Mesothelial cell of epicardium (in vitro differentiated cells): ENCODE measurements at regions not wholly inside any gene's neighbourhood (a gene's known extent, or its start where the extent isn't known, plus 50 kb on each side); places are given as distances from the start of the nearest gene placed in this dataset.

ENCODE experiments used
- DNase-seq, 2 experiments: peaks; one replicate each; pipeline ENCODE4 v3.0.0; 2021; ENCODE audit warnings: low spot score in 2 of 2; ENCODE audit not compliant: unreplicated experiment in 2 of 2
- H3K27ac Mint-ChIP-seq: 2 replicates; pipeline ENCODE4 v1.8.0; 2021; ENCODE audit warnings: mixed read lengths
- H3K27me3 Mint-ChIP-seq: 2 replicates; pipeline ENCODE4 v1.8.0; 2021; ENCODE audit warnings: low read depth, mixed read lengths
- H3K36me3 Mint-ChIP-seq: 2 replicates; pipeline ENCODE4 v1.8.0; 2021; ENCODE audit warnings: mixed read lengths
- H3K4me1 Mint-ChIP-seq: 2 replicates; pipeline ENCODE4 v1.8.0; 2021; ENCODE audit warnings: mixed read lengths
- H3K4me3 Mint-ChIP-seq: 2 replicates; pipeline ENCODE4 v1.8.0; 2021; ENCODE audit warnings: mild to moderate bottlenecking, moderate library complexity, mixed read lengths
- H3K9me3 Mint-ChIP-seq: 2 replicates; pipeline ENCODE4 v1.8.0; 2021; ENCODE audit warnings: mixed read lengths
- CTCF ChIP-seq: fragments of 200-600 bp; sonication (generic); IDR thresholded peaks from one replicate; pipeline ENCODE4 v1.5.0; 2021; ENCODE audit warnings: antibody characterized with exemption; ENCODE audit not compliant: unreplicated experiment

- no peaks in the 10 kb centered on the region for H3K9me3 Mint-ChIP-seq
- DNase-seq: no peak
- no peak overlapping the region for H3K27ac Mint-ChIP-seq
These were observed 152.6 kb upstream of the KLF14 start for GRCh38 chr7:130886438-130887135.

DNA sequence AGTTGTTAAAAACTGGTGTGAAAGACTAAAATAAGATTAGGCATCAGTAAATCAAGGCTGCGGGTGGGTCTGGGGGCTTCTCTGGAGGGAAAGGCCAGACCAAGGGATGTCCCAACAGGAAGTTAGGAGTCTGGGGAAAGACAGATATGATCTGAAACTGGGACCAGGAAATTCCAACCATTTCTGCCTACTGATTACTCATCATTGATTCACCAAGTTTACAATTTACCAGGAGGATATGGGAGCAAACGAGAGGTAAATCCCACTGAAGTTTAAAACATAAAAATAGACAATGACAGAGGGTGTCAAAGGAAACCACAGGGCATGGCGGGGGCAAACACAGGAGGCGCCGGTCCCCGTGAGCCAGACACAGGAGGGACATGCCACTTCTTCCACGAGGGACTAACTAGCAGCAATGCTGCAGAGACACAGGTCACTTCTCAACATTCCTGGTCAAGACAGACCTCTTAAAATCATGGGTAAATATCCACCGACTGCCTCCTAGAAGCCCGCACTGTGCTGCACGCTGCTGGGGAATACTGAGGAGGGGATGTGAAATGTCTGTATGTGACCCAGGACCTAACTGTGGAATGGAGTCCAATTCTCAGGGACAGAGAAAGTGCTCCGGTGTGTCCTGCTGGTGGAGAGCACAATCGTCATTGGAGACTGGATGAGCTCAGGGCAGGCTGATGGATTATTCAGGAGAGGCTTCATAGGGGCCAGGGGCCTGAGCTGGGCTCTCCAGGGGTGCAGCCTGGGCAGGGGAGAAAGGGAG, 153.4 kb upstream of the KLF14 start:
- H3K27ac Mint-ChIP-seq: no peak overlapping the region
- H3K4me1 Mint-ChIP-seq: peaks cover 4% of the 10 kb centered on the region
- H3K27me3 Mint-ChIP-seq: no peaks in the 10 kb centered on the region
- DNase-seq: no peak
- H3K4me3 Mint-ChIP-seq: no peak overlapping the region
- no peak for TF ChIP-seq CTCF
- H3K9me3 Mint-ChIP-seq: no peaks in the 10 kb centered on the region
- H3K36me3 Mint-ChIP-seq: no peaks in the 10 kb centered on the region

More at GRCh38 chr7:130886438-130887135, 152.6 kb upstream of the KLF14 start:
- Mint-ChIP-seq H3K4me1 (peaks cover 4% of the 10 kb centered on the region), H3K4me3 (no peak overlapping the region), H3K27me3 (no peaks in the 10 kb centered on the region), H3K36me3 (no peaks in the 10 kb centered on the region)
- no peak for TF ChIP-seq CTCF

DNA sequence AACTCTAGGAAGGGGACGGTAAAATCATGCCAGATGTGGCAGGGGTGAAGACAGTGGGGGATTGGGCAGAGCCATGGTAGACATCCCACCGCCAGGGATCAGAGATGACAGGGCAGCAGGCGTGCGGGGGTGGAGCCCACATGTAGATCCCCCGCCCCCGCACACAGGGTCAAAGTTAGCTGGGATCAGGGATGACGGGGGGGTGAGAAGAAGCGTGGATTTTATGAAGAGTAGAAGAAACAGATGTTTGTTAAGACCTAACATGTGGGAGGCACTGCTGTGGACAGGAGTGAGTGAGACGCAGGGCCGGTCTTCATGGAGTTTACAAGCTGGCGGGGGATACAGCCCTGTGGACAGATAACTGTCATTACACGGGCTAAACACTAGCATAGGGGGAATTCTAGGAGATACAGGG, 154.0 kb upstream of the KLF14 start:
- H3K27me3 Mint-ChIP-seq: no peaks in the 10 kb centered on the region
- no peak overlapping the region for H3K27ac Mint-ChIP-seq
- H3K9me3 Mint-ChIP-seq: no peaks in the 10 kb centered on the region
- H3K36me3 Mint-ChIP-seq: no peaks in the 10 kb centered on the region
- H3K4me1 Mint-ChIP-seq: peaks cover 4% of the 10 kb centered on the region
- no peak overlapping the region for H3K4me3 Mint-ChIP-seq
- no peak for DNase-seq
- TF ChIP-seq CTCF: no peak

DNA sequence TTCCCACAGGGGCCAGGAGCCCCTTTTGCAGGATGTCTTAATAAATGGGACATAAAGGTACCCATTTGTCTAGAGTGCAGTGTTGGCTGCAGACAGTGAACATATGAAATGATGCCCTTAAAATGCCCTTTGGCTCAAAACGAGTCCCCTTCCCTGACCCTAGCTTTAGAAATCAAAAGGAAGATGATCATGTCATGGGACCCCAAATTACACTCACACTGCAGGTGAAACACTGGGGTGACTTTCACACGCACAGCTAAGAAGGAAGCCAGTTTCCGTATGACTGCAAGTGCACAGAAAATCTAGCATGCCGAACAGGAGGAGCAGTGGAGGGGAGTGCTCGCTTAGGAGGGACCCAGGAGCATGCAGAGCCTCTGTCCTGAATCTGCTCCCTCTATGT, 154.5 kb upstream of the KLF14 start:
- no peak overlapping the region for H3K27ac Mint-ChIP-seq
- H3K36me3 Mint-ChIP-seq: no peaks in the 10 kb centered on the region
- no peak for TF ChIP-seq CTCF
- H3K4me1 Mint-ChIP-seq: peaks cover 4% of the 10 kb centered on the region
- no peak overlapping the region for H3K4me3 Mint-ChIP-seq
- no peaks in the 10 kb centered on the region for H3K27me3 Mint-ChIP-seq
- H3K9me3 Mint-ChIP-seq: no peaks in the 10 kb centered on the region
- no peak for DNase-seq

- DNase-seq: no peak
- Mint-ChIP-seq H3K27ac (no peak overlapping the region), H3K27me3 (no peaks in the 10 kb centered on the region), H3K36me3 (no peaks in the 10 kb centered on the region), H3K4me1 (peaks cover 4% of the 10 kb centered on the region), H3K9me3 (no peaks in the 10 kb centered on the region), H3K4me3 (no peak overlapping the region)
- TF ChIP-seq CTCF: no peak
These were observed 156.4 kb upstream of the KLF14 start for GRCh38 chr7:130890176-130891020.
